ENCODE measurements at regions not wholly inside any gene's neighbourhood (a gene's known extent, or its start where the extent isn't known, plus 50 kb on each side); places are given as distances from the start of the nearest gene placed in this dataset.

DNA sequence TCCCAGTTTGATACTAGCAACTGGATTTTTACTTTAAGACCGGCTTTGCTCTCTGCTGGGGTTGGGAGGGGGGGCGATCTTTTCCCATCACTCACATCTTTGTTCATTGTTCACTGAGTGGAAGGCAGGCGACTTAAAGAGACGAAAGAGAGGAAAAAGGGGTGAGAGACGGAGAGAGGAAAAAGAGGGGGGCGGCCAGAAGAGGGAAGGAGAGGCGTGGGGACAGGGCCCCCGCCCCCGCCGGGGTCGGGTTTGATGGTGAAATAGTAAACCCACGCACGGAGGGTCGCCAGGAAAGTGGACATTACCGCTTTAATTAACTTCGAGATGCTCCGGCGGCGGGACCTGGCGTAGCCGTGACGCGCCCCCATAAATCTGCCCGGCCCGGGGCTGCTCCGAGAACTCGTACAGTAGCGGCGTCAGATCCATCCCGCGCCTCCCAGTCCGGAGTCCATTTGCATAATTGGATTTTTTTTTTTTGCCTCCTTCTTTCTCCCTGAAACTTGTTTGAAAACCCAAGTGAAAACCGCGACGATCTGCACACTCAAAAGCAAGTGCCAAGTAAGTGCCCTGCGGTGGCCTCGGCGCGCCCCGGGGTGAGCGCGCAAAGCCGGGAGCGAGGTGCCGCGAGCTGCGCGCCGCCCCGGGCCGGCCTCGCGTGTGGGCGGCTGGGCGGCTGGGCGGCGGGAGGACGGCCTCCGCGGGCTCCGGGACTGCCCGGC is 143.9 kb upstream of the ZNF536 start:
- TF ChIP-seq, protein P1, sequence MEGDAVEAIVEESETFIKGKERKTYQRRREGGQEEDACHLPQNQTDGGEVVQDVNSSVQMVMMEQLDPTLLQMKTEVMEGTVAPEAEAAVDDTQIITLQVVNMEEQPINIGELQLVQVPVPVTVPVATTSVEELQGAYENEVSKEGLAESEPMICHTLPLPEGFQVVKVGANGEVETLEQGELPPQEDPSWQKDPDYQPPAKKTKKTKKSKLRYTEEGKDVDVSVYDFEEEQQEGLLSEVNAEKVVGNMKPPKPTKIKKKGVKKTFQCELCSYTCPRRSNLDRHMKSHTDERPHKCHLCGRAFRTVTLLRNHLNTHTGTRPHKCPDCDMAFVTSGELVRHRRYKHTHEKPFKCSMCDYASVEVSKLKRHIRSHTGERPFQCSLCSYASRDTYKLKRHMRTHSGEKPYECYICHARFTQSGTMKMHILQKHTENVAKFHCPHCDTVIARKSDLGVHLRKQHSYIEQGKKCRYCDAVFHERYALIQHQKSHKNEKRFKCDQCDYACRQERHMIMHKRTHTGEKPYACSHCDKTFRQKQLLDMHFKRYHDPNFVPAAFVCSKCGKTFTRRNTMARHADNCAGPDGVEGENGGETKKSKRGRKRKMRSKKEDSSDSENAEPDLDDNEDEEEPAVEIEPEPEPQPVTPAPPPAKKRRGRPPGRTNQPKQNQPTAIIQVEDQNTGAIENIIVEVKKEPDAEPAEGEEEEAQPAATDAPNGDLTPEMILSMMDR (IDR thresholded peaks at IDR 0.05; ENCODE audit: low read depth, low read length), result no peak
- no peak for TF ChIP-seq EZH2phosphoT487 (IDR thresholded peaks at IDR 0.05; ENCODE audit: low read depth)

Measured in OCI-LY3 (cell line).